C4-2B (cell line): ENCODE measurements at regions not wholly inside any gene's neighbourhood (a gene's known extent, or its start where the extent isn't known, plus 50 kb on each side); places are given as distances from the start of the nearest gene placed in this dataset.
"Not testable (repeated sequence)": the region's sequence is repeated elsewhere in the genome, so short reads cannot be mapped to it uniquely, and the experiment has no call there.

ENCODE experiments used
- H3K27ac ChIP-seq: fragments of 450-650 bp; 2 replicates; pipeline ENCODE4 v1.5.1; 2017
- ZFX ChIP-seq: fragments of 450-650 bp; IDR thresholded peaks from 2 replicates; pipeline ENCODE4 v1.6.1; 2017
- TF ChIP-seq, protein P1 (sequence below): fragments of 450-650 bp; conservative IDR thresholded peaks from 2 replicates; pipeline ENCODE4 v1.5.1; 2017; ENCODE audit warnings: mild to moderate bottlenecking

DNA sequence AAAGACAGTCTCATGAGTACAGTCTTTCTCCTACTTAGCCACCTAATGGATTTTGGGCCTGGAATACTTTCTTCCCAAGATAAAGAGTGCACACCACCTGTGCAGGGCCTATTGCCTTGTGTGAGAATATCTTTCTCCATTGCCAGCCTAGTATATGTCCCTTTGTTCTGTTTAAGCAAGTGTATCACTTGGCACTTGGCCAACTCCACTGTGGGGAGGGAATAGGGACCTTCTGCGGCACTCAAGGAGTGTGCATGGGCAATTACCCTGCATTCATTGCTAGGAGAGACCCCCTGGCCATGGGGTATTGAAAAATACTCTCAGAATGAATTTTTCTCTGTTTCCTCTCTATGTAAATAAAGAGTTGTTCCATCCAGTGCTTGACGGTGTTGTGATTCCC is 201.7 kb upstream of the OR4C13 start:
- not testable (repeated sequence) for H3K27ac ChIP-seq

DNA sequence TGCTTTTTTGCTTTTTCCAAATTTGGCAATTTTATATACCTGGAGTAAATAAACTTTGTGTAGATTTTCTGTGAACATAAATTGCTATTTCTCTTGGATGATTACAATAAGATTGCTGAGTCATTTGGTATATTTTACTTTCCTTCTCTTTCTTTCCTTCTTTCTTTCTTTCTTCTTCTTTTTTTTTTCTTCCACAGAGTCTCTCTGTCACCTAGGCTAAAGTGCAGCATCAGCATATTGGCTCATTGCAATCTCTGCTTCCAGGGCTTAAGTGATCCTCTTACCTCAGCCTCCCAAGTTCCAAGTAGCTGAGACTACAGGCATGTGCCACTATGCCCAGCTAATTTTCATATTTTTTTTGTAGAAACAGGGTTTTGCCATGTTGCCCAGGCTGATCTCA is 201.2 kb upstream of the OR4C13 start:
- H3K27ac ChIP-seq = not testable (repeated sequence)

DNA sequence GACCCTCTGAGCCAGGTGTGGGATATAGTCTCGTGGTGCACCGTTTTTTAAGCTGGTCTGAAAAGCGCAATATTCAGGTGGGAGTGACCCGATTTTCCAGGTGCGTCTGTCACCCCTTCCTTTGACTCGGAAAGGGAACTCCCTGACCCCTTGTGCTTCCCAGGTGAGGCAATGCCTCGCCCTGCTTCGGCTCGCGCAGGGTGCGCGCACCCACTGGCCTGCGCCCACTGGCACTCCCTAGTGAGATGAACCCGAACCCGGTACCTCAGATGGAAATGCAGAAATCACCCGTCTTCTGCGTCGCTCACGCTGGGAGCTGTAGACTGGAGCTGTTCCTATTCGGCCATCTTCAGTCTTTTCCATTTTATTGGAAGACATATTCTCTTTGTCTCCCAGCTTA is 171.4 kb upstream of the OR4C13 start:
- H3K27ac ChIP-seq = not testable (repeated sequence)

DNA sequence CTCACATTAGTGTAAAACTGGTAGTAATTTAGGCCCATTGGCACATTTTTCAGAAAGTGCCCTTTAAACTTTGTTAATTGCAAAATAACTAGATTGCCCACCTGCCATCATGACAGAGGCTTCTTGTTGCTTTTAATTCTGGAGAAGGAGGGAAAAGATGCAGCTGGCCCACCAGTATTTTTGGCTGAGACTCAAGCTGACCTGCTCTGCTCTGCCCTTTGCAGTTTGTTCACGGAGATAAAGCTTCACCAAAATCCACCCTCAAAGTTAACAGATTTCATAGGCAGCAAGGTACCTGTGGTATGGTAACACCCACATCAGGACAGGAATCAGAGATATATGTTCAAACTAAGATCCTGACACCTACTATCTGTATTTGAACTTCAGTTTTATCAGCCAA is 170.2 kb upstream of the OR4C13 start:
- not testable (repeated sequence) for H3K27ac ChIP-seq

DNA sequence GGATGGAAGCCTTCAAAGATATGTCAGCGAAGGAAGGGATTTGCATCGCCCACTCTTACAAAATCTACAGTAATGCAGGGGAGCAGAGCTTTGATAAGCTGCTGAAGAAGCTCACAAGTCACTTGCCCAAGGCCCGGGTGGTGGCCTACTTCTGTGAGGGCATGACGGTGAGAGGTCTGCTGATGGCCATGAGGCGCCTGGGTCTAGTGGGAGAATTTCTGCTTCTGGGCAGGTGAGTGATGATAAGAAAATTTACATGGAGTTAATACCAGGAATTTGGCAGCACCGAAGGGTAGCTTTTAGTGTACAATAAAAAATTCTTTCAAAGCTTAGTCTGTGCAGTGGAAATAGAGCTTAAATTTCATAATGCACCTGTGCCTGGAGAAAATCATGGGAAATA is 168.3 kb upstream of the OR4C13 start:
- H3K27ac ChIP-seq = not testable (repeated sequence)

DNA sequence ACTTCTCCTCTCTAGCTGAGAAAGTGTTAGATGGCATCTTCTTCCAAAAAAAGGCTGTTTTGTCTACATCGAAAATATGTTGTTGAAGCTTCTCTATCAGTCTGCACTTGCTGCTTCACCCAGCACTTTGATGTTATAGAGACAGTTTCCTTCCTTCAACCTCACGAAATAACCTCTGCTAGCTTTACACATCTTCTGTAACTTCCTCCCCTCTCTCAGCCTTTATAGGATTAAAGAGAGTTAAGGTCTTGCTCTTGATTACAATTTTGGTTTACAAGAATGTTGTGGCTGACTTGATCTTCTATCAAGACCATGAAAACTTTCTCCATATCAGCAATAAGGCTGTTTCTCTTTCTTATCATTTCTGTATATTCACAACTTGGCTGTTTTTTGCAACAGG is 162.4 kb upstream of the OR4C13 start:
- not testable (repeated sequence) for H3K27ac ChIP-seq

DNA sequence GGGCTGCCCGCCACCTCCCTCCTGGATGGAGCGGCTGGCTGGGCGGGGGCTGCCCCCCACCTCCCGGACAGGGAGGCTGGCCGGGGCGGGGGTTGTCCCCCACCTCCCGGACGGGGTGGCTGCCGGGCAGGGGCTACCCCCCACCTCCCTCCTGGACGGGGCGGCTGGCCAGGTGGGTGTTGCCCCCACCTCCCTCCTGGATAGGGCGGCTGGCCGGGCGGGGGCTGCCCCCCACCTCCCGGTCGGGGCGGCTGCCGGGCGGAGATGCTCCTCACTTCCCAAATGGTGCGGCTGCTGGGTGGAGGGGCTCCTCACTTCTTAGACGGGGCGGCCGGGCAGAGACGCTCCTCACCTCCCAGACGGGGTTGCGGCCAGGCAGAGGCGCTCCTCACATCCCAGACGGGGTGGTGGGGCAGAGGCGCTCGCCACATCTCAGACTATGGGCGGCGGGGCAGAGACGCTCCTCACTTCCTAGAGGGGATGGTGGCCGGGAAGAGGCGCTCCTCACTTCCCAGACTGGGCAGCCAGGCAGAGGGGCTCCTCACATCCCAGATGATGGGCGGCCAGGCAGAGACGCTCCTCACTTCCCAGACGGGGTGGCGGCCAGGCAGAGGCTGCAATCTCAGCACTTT is 153.9 kb upstream of the OR4C13 start:
- not testable (repeated sequence) for H3K27ac ChIP-seq

DNA sequence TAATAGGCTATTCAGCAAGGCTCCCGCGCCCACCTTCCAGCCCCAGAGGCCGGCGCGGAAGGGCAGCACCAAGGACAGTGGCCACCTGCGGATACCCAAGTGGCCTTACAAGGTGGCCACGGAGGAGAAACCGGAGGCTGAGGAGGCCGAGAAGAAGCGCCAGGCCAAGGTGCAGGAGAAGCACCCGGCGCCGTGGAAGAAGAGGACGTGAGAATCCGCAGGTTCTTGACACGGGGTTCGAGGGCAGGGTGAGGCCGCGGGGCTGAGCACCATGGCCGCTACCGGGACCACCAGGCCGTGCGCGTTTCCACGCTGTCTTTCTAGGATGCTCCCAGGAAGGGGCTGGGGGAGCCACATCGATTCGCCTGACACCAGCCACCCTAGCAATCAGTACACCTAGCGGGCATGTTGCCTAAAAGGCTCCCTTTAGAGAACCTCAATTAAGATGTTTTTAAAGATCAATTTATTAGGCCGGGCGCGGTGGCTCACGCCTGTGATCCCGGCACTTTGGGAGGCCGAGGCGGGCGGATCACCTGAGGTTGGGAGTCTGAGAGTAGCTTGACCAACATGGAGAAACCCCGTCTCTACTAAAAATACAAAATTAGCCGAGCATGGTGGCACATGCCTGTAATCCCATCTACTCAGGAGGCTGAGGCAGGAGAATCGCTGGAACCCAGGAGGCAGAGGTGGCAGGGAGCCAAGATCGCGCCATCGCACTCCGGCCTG is 134.3 kb upstream of the OR4C13 start:
- H3K27ac ChIP-seq = not testable (repeated sequence)

DNA sequence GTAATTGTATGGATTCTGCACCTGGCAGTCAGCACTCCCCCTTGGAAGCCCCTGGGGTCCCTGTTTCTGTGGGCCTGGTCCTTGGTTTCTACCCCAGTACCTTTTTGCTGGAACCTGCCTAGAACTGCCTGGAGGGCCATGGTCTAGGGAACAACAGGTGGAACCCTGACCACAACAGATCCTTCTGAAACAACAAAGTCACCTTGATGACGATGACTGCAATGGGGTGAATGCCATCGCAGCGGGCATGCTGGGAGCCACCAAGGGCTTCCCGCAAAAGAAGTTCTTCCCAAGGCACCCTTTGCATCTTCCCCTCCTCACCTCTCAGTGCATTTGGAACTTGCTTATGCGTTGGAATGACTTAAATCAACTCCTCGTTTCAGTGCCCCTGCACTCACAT is 129.0 kb upstream of the OR4C13 start:
- not testable (repeated sequence) for H3K27ac ChIP-seq

DNA sequence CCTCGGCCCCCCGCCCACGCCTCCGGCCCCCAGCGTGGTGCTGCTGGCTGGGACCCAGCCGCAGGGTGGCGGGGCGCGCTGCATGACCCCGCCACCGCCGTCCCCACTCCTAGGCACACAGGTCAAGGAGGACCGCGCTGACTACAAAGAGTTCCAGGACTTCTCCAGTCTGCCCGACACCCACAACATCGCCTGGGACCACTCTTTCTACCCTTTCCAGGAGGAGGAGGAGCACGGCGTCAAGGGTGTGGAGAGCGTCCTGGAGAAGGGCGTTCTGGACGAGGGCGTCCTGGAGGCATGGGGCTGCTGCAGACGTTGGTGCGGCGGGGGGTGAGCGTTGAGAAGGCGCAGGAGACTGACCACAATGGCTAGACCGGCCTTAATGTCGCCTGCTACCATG is 101.7 kb upstream of the OR4C13 start:
- H3K27ac ChIP-seq = not testable (repeated sequence)

DNA sequence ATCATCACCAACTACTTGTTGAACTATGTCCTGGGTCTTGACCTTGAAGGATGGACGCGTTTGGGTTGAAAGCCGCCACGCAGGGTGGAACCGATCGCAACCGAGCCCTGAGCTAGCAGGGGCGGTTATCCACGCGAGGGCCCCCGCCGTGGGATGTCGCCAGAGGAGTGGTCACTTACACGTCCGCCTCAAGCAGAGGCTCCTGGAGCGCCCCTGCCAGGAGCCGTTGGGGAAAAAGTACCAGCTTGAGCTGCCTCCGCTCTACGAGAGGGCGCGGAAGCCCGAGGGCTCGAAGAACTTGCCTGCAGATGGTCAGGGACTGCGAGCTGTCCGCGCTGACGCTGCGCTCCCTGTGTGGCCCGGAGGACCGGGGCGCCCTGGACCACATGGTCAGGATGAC is 100.7 kb upstream of the OR4C13 start:
- no peak overlapping the region for H3K27ac ChIP-seq
- no peak for TF ChIP-seq ZFX
- TF ChIP-seq, protein P1, sequence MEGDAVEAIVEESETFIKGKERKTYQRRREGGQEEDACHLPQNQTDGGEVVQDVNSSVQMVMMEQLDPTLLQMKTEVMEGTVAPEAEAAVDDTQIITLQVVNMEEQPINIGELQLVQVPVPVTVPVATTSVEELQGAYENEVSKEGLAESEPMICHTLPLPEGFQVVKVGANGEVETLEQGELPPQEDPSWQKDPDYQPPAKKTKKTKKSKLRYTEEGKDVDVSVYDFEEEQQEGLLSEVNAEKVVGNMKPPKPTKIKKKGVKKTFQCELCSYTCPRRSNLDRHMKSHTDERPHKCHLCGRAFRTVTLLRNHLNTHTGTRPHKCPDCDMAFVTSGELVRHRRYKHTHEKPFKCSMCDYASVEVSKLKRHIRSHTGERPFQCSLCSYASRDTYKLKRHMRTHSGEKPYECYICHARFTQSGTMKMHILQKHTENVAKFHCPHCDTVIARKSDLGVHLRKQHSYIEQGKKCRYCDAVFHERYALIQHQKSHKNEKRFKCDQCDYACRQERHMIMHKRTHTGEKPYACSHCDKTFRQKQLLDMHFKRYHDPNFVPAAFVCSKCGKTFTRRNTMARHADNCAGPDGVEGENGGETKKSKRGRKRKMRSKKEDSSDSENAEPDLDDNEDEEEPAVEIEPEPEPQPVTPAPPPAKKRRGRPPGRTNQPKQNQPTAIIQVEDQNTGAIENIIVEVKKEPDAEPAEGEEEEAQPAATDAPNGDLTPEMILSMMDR = no peak

DNA sequence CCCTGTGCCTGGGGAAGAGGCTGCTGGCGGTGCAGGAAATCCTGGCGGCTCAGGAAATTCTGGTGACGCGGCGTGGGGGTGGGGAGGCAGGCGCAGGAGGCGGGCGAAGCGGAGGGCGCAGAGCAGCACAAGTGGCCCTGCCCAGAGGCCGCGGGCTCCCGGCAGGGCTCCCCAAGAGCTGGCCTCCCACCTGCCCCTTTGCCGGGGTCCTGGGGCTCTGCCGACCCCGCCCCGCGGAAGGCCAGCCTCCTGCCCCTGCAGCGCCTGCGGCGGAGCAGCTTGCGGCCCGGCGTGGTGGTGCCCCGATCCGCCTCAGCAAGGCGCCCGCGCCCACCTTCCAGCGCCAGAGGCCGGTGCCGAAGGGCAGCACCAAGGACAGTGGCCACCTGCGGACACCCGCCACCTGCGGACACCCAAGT is 100.2 kb upstream of the OR4C13 start:
- no peak overlapping the region for H3K27ac ChIP-seq
- no peak for TF ChIP-seq ZFX
- TF ChIP-seq, protein P1 = no peak

DNA sequence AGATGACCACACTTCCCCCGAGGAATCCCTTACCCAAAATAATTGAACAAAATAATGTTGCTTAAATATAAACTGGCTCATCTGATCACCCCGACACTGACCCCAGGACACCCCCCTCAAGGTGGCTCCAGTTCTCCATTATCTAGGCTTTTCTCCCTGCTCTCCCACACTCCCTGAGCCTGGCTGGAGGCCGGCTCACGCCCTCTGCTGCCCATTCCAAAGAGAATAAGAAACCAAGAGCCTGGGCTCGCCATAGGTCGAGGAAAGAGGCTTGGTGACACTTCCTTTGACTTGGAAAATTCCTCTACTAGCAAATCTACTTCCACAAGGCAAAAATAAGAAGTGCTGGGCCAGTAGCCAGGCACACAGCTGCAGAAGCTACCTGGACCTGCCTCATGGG is 63.3 kb upstream of the OR4C13 start:
- not testable (repeated sequence) for H3K27ac ChIP-seq
- TF ChIP-seq, protein P1 = peak; percentile 22

DNA sequence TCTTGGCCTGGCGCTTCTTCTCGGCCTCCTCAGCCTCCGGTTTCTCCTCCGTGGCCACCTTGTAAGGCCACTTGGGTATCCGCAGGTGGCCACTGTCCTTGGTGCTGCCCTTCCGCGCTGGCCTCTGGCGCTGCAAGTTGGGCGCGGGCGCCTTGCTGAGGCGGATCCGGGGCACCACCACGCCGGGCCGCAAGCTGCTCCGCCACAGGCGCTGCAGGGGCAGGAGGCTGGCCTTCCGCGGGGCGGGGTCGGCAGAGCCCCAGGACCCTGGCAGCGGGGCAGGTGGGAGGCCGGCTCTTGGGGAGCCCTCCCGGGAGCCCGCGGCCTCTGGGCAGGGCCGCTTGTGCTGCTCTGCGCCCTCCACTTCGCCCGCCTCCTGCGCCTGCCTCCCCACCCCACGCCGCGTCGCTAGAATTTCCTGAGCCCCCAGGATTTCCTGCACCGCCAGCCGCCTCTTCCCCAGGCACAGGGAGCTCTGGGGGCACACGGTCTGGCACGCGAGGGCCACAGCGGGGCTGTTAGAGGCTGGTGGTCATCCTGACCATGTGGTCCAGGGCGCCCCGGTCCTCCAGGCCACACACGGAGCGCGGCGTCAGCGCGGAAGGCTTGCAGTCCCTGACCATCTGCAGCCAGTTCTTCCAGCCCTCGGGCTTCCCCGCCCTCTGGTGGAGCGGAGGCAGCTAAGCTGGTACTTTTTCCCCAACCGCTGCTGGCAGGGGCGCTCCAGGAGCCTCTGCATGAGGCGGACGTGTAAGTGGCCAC is 60.1 kb upstream of the OR4C13 start:
- not testable (repeated sequence) for H3K27ac ChIP-seq

DNA sequence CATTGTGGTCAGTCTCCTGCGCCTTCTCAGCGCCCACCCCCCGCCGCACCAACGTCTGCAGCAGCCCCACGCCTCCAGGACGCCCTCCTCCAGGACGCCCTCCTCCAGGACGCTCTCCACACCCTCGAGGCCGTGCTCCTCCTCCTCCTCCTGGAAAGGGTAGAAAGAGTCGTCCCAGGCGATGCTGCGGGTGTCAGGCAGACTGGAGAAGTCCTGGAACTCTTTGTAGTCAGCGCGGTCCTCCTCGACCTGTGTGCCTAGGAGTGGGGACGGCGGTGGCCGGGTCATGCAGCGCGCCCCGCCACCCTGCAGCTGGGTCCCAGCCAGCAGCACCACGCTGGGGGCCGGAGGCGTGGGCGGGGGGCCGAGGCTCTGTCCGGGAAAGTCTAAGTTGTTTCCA is 58.7 kb upstream of the OR4C13 start:
- not testable (repeated sequence) for H3K27ac ChIP-seq
